ENCODE measurements at regions not wholly inside any gene's neighbourhood (a gene's known extent, or its start where the extent isn't known, plus 50 kb on each side); places are given as distances from the start of the nearest gene placed in this dataset.

DNA sequence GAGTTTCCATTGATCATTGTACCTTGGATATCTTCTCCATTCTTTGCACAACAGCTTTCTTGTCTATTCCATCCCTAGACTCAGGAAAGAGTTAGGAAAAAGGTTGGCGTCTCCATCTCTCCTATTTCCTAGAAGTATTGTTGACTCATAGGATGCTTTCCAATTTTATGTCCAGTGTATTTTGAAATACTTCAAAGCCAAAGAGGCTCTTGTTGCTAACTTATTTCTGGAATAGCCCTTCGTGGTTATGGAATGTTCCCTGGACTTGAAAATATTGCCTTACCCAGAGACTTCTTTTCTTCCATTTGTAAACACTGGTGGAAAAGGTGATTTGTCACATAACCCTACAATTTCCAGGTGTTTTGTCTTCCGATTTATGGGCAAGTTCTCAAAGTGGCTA is 402.3 kb upstream of the ZNF608 start:
- TF ChIP-seq, protein P1, sequence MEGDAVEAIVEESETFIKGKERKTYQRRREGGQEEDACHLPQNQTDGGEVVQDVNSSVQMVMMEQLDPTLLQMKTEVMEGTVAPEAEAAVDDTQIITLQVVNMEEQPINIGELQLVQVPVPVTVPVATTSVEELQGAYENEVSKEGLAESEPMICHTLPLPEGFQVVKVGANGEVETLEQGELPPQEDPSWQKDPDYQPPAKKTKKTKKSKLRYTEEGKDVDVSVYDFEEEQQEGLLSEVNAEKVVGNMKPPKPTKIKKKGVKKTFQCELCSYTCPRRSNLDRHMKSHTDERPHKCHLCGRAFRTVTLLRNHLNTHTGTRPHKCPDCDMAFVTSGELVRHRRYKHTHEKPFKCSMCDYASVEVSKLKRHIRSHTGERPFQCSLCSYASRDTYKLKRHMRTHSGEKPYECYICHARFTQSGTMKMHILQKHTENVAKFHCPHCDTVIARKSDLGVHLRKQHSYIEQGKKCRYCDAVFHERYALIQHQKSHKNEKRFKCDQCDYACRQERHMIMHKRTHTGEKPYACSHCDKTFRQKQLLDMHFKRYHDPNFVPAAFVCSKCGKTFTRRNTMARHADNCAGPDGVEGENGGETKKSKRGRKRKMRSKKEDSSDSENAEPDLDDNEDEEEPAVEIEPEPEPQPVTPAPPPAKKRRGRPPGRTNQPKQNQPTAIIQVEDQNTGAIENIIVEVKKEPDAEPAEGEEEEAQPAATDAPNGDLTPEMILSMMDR (IDR thresholded peaks at IDR 0.05; ENCODE audit: insufficient read depth, low read length, missing control alignments), result no peak
- H3K4me3 ChIP-seq (ENCODE audit: low read depth, low read length), result no peak overlapping the region
- ChIA-PET CTCF (no interaction called here), POLR2A (no interaction called here)
- DNase-seq (ENCODE audit: low read depth, low spot score), result no peak

GRCh38 chr5:125149110-125149509 is 402.7 kb upstream of the ZNF608 start:
- ChIA-PET CTCF (no interaction called here), POLR2A (interaction anchor here (0.6 kb wide), 1 partner anchor 115 kb away, joined by 3 read pairs; no protein-coding TSS in a partner anchor)
- no peak overlapping the region for H3K4me3 ChIP-seq (ENCODE audit: low read depth, low read length)
- TF ChIP-seq, protein P1 (IDR thresholded peaks at IDR 0.05; ENCODE audit: insufficient read depth, low read length, missing control alignments), result no peak
- no peak for DNase-seq (ENCODE audit: low read depth, low spot score)

DNA sequence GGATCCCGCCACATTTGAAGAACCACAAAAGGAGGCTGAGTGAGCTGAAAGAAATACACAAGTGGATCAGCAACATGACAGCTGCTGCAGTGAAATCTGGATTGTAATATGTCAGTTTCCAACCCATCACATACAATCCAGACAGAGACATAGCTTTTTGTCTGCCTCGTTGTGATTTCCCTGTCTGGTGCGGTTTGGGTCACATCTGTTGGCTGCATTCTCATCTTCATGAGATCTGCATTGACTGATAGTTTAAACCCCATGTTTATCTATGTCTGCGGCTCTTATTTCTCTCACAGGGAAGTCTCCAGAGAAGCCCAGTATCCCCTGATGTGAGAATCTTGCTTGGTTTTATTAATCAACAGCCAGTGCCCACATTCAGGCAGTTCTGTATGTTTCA is 403.1 kb upstream of the ZNF608 start:
- H3K4me3 ChIP-seq (ENCODE audit: low read depth, low read length), result no peak overlapping the region
- TF ChIP-seq, protein P1 (IDR thresholded peaks at IDR 0.05; ENCODE audit: insufficient read depth, low read length, missing control alignments), result no peak
- POLR2A ChIA-PET, result interaction anchor here (0.6 kb wide), 2 partner anchors 116 to 402 kb away, joined by 3 read pairs; no protein-coding TSS in a partner anchor
- CTCF ChIA-PET, result no interaction called here
- DNase-seq (ENCODE audit: low read depth, low spot score), result no peak

DNA sequence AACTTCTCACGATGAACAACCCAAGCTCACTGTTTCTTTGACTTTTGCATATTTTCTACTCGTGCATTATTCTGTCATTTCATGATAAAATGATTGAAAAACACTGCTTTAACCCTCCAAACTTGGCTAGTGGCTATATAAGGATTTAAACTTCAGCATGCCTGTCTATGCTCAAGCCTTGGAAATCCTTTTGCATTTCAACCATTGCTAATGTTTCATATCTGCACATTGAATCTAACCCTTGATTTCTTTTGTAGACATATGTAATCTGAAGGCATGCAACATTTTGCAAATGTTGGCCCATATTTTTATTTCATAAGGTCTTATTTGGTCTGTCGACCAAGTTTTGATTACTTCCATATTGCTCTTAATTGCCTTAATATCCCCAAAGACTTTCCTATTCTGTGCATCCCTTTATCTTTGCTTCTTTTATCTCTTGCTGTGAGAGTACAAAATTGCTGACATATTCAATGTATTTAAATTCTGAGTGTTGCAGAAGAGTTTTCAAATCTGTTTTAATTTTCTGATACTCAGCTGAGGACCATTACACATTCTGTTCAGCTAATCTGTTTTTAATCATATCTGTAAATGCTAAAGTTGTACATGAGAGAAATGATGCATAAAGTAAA is 403.7 kb upstream of the ZNF608 start:
- TF ChIP-seq, protein P1 (IDR thresholded peaks at IDR 0.05; ENCODE audit: insufficient read depth, low read length, missing control alignments), result no peak
- DNase-seq (ENCODE audit: low read depth, low spot score), result no peak
- ChIA-PET POLR2A (interaction anchor here (0.6 kb wide), 1 partner anchor 403 kb away, joined by 3 read pairs; no protein-coding TSS in a partner anchor), CTCF (no interaction called here)
- H3K4me3 ChIP-seq (ENCODE audit: low read depth, low read length), result no peak overlapping the region

- TF ChIP-seq, protein P1 (IDR thresholded peaks at IDR 0.05; ENCODE audit: insufficient read depth, low read length, missing control alignments), result no peak
- DNase-seq (ENCODE audit: low read depth, low spot score), result no peak
- ChIA-PET POLR2A (no interaction called here), CTCF (no interaction called here)
- no peak overlapping the region for H3K4me3 ChIP-seq (ENCODE audit: low read depth, low read length)
Observed at GRCh38 chr5:125151150-125151900, 404.9 kb upstream of the ZNF608 start.

DNA sequence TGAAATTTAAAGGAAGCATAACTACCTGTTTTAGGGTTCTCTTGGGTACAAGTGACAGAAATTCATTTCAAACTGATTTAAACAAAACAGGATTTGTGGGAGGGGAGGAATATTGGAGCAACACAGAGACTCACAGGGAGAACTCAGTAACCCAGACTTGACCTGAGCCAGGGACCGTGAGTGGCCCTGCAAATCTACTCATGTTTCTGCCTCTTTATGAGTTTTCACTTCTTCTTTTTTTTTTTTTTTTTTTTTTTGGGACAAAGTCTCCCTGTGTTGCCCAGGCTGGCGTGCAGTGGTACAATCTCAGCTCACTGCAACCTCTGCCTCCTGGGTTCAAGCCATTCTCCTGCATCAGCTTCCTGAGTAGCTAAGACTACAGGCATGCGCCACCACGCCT is 405.6 kb upstream of the ZNF608 start:
- POLR2A ChIA-PET, result no interaction called here
- CTCF ChIA-PET, result no interaction called here

More for the DNA sequence above, 405.6 kb upstream of the ZNF608 start:
- H3K4me3 ChIP-seq (ENCODE audit: low read depth, low read length), result no peak overlapping the region
- no peak for DNase-seq (ENCODE audit: low read depth, low spot score)
- TF ChIP-seq, protein P1 (IDR thresholded peaks at IDR 0.05; ENCODE audit: insufficient read depth, low read length, missing control alignments), result no peak
